Astrocyte (in vitro differentiated cells and primary cell): ENCODE measurements at regions not wholly inside any gene's neighbourhood (a gene's known extent, or its start where the extent isn't known, plus 50 kb on each side); places are given as distances from the start of the nearest gene placed in this dataset.

Experiments
- DNase-seq: peaks from one replicate; pipeline ENCODE4 v3.0.0-alpha.2; 2010; ENCODE audit warnings: low read depth
- FAIRE-seq: peaks from 2 replicates; lab custom pipeline; 2011; peaks lifted over from hg19 to GRCh38; lab: Jason Lieb, UNC
- H2AFZ ChIP-seq: 2 replicates; pipeline ENCODE4 v1.6.0; 2012; ENCODE audit warnings: low read depth, low read length, inconsistent platforms
- H3K27ac ChIP-seq: 2 replicates; pipeline ENCODE4 v1.5.1; 2011; ENCODE audit warnings: low read depth, low read length, inconsistent platforms
- H3K27me3 ChIP-seq: 2 replicates; pipeline ENCODE4 v1.6.0; 2011; ENCODE audit warnings: low read length, inconsistent platforms; ENCODE audit not compliant: insufficient read depth
- H3K36me3 ChIP-seq: 2 replicates; pipeline ENCODE4 v1.5.1; 2011; ENCODE audit warnings: low read length, inconsistent platforms; ENCODE audit not compliant: insufficient read depth
- H3K4me1 ChIP-seq: 2 replicates; pipeline ENCODE4 v1.5.1; 2011; ENCODE audit warnings: low read length, inconsistent platforms; ENCODE audit not compliant: insufficient read depth
- H3K4me2 ChIP-seq: 2 replicates; pipeline ENCODE4 v1.6.0; 2012; ENCODE audit warnings: low read length, inconsistent platforms
- H3K4me3 ChIP-seq: 2 replicates; pipeline ENCODE4 v1.5.1; 2011; ENCODE audit warnings: low read depth, mild to moderate bottlenecking, low read length, inconsistent platforms; ENCODE audit not compliant: insufficient read depth
- H3K79me2 ChIP-seq: 2 replicates; pipeline ENCODE4 v1.6.0; 2012; ENCODE audit warnings: mild to moderate bottlenecking, low read length, inconsistent platforms; ENCODE audit not compliant: insufficient read depth
- H3K9ac ChIP-seq: 2 replicates; pipeline ENCODE4 v1.6.0; 2012; ENCODE audit warnings: mild to moderate bottlenecking, low read length, inconsistent platforms
- H3K9me3 ChIP-seq: 2 replicates; pipeline ENCODE4 v1.5.1; 2012; ENCODE audit warnings: low read depth, mild to moderate bottlenecking, low read length, inconsistent platforms; ENCODE audit not compliant: insufficient read depth
- H4K20me1 ChIP-seq: 2 replicates; pipeline ENCODE4 v1.6.0; 2012; ENCODE audit warnings: low read length, inconsistent platforms; ENCODE audit not compliant: insufficient read depth
- H3K27ac Mint-ChIP-seq: one replicate; pipeline ENCODE4 v1.8.0; 2021; ENCODE audit warnings: mild to moderate bottlenecking, mixed read lengths; ENCODE audit not compliant: unreplicated experiment
- H3K27me3 Mint-ChIP-seq: one replicate; pipeline ENCODE4 v1.8.0; 2021; ENCODE audit warnings: low read depth, mixed read lengths; ENCODE audit not compliant: unreplicated experiment
- H3K36me3 Mint-ChIP-seq: one replicate; pipeline ENCODE4 v1.8.0; 2021; ENCODE audit warnings: low read depth, mixed read lengths; ENCODE audit not compliant: unreplicated experiment
- H3K4me1 Mint-ChIP-seq: one replicate; pipeline ENCODE4 v1.8.0; 2021; ENCODE audit warnings: low read depth, mixed read lengths; ENCODE audit not compliant: unreplicated experiment
- H3K4me3 Mint-ChIP-seq: one replicate; pipeline ENCODE4 v1.8.0; 2021; ENCODE audit warnings: mild to moderate bottlenecking, moderate library complexity, mixed read lengths; ENCODE audit not compliant: unreplicated experiment
- H3K9me3 Mint-ChIP-seq: one replicate; pipeline ENCODE4 v1.8.0; 2021; ENCODE audit warnings: mild to moderate bottlenecking, mixed read lengths; ENCODE audit not compliant: unreplicated experiment
- CTCF ChIP-seq: IDR thresholded peaks from 2 replicates; pipeline ENCODE4 v1.5.1; 2011; ENCODE audit warnings: low read depth, mild to moderate bottlenecking, inconsistent platforms, low read length, moderate library complexity; ENCODE audit not compliant: insufficient read depth
- EZH2 ChIP-seq: IDR thresholded peaks from 2 replicates; pipeline ENCODE4 v1.6.1; 2012; ENCODE audit warnings: mild to moderate bottlenecking, low read length, inconsistent platforms; ENCODE audit not compliant: insufficient read depth

- Mint-ChIP-seq H3K9me3 (peaks cover 2% of the 10 kb centered on the region), H3K4me3 (no peak overlapping the region), H3K36me3 (no peaks in the 10 kb centered on the region), H3K4me1 (peaks cover 16% of the 10 kb centered on the region), H3K27me3 (peaks cover 3% of the 10 kb centered on the region), H3K27ac (no peak overlapping the region)
- Histone ChIP-seq H3K36me3 (no peaks in the 10 kb centered on the region), H3K4me3 (no peak overlapping the region), H2AFZ (peak overlapping the region; percentile 84), H3K27ac (peak overlapping the region; percentile 61), H3K79me2 (no peaks in the 10 kb centered on the region), H3K4me1 (peaks cover 16% of the 10 kb centered on the region), H3K9ac (peak overlapping the region; percentile 49), H4K20me1 (no peaks in the 10 kb centered on the region), H3K27me3 (no peaks in the 10 kb centered on the region), H3K9me3 (no peaks in the 10 kb centered on the region), H3K4me2 (peak overlapping the region; percentile 66)
- DNase-seq (peak; percentile 92), FAIRE-seq (no peak)
- TF ChIP-seq EZH2 (no peak), CTCF (no peak)
Observed at GRCh38 chr9:16987026-16987425, 116.6 kb upstream of the BNC2 start.

GRCh38 chr9:16986556-16986955, 116.1 kb upstream of the BNC2 start:
- Histone ChIP-seq H3K4me2 (peak overlapping the region; percentile 66), H3K36me3 (no peaks in the 10 kb centered on the region), H2AFZ (peak overlapping the region; percentile 84), H3K79me2 (no peaks in the 10 kb centered on the region), H3K9me3 (no peaks in the 10 kb centered on the region), H3K27me3 (no peaks in the 10 kb centered on the region), H3K4me3 (no peak overlapping the region), H3K9ac (peak overlapping the region; percentile 49), H3K27ac (peak overlapping the region; percentile 61), H3K4me1 (peaks cover 16% of the 10 kb centered on the region), H4K20me1 (no peaks in the 10 kb centered on the region)
- DNase-seq (no peak), FAIRE-seq (peak; percentile 26)
- no peaks in the 10 kb centered on the region for H3K36me3 Mint-ChIP-seq
- no peak overlapping the region for H3K27ac Mint-ChIP-seq
- no peak overlapping the region for H3K4me3 Mint-ChIP-seq
- no peak for TF ChIP-seq CTCF
- TF ChIP-seq EZH2, result no peak
- H3K9me3 Mint-ChIP-seq, result peaks cover 2% of the 10 kb centered on the region
- H3K4me1 Mint-ChIP-seq, result peaks cover 16% of the 10 kb centered on the region
- H3K27me3 Mint-ChIP-seq, result peaks cover 3% of the 10 kb centered on the region

GRCh38 chr9:16985559-16986348, 115.3 kb upstream of the BNC2 start:
- TF ChIP-seq EZH2 (no peak), CTCF (no peak)
- Histone ChIP-seq H2AFZ (peak overlapping the region; percentile 84), H3K27me3 (no peaks in the 10 kb centered on the region), H3K4me1 (peaks cover 16% of the 10 kb centered on the region), H3K27ac (peak overlapping the region; percentile 61), H3K4me2 (peak overlapping the region; percentile 66), H3K9ac (peak overlapping the region; percentile 49), H3K36me3 (no peaks in the 10 kb centered on the region), H4K20me1 (no peaks in the 10 kb centered on the region), H3K9me3 (no peaks in the 10 kb centered on the region), H3K79me2 (no peaks in the 10 kb centered on the region), H3K4me3 (no peak overlapping the region)
- peaks cover 3% of the 10 kb centered on the region for H3K27me3 Mint-ChIP-seq
- H3K27ac Mint-ChIP-seq, result no peak overlapping the region
- FAIRE-seq (peak; percentile 79), DNase-seq (peak; percentile 90)
- H3K4me1 Mint-ChIP-seq, result peaks cover 16% of the 10 kb centered on the region
- H3K9me3 Mint-ChIP-seq, result peaks cover 2% of the 10 kb centered on the region
- H3K4me3 Mint-ChIP-seq, result no peak overlapping the region
- no peaks in the 10 kb centered on the region for H3K36me3 Mint-ChIP-seq
